ENCODE measurements at regions not wholly inside any gene's neighbourhood (a gene's known extent, or its start where the extent isn't known, plus 50 kb on each side); places are given as distances from the start of the nearest gene placed in this dataset.

DNA sequence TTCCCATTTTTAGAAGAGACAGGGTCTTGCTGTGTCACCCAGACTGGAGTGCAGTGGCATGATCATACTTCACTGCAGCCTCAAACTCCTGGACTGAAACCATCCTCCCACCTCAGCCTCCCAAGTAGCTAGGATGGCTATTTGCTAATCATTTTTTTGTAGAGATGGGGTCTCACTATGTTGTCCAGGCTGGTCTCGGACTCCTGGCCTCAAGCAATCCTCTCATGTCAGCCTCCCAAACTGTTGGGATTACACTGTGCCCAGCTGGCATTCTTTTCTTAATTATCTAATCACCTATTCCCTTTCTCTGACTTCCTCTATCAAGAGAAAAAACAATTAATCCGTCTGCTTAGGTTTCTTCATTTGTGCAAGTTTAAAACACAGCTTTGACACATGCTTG, 172.5 kb upstream of the TRIM24 start:
- Histone ChIP-seq H3K9me3 (peaks cover 0 to 18% (median 3%) of the 10 kb centered on the region in 12 donors), H3K4me3 (no peak overlapping the region), H3K4me1 (no peaks in the 10 kb centered on the region), H3K27ac (no peak overlapping the region), H3K27me3 (no peaks in the 10 kb centered on the region), H3K36me3 (no peaks in the 10 kb centered on the region)
- WGBS, 4 donors, result 53 to 70% (median 70%) methylated on average over 2 of the region's 2 CpGs
- intact Hi-C loops (cut with DNase I), result no loop called here
- ATAC-seq, result no peak
- no peak for DNase-seq
- TF ChIP-seq, protein P1, sequence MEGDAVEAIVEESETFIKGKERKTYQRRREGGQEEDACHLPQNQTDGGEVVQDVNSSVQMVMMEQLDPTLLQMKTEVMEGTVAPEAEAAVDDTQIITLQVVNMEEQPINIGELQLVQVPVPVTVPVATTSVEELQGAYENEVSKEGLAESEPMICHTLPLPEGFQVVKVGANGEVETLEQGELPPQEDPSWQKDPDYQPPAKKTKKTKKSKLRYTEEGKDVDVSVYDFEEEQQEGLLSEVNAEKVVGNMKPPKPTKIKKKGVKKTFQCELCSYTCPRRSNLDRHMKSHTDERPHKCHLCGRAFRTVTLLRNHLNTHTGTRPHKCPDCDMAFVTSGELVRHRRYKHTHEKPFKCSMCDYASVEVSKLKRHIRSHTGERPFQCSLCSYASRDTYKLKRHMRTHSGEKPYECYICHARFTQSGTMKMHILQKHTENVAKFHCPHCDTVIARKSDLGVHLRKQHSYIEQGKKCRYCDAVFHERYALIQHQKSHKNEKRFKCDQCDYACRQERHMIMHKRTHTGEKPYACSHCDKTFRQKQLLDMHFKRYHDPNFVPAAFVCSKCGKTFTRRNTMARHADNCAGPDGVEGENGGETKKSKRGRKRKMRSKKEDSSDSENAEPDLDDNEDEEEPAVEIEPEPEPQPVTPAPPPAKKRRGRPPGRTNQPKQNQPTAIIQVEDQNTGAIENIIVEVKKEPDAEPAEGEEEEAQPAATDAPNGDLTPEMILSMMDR (IDR thresholded peaks at IDR 0.05), result no peak
- TF ChIP-seq POLR2A (IDR thresholded peaks at IDR 0.05), result no peak

DNA sequence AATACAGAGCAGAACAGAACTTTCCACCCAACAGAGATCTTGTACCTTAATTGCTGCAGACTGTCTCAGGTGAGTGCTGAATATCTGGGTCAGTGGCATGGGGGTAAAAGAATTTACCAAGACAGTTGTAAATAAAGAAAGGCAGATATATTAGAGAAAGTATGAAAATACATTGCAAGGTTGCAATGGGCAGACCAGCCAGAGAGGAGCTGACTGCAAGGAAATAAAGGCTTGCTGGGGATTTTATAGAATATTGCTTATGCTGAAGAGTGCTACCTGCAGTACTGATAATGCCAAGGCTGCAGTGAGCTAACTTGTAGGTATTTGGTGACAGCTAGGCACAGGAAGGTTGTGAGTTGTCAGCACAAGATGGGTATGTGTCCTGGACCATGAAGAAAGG, 171.0 kb upstream of the TRIM24 start:
- H3K4me1 ChIP-seq, result peaks cover 0 to 2% (median 0%) of the 10 kb centered on the region in 12 donors
- intact Hi-C loops (cut with DNase I), result no loop called here
- H3K36me3 ChIP-seq, result no peaks in the 10 kb centered on the region
- DNase-seq (no peak), ATAC-seq (no peak)
- H3K9me3 ChIP-seq, result peaks cover 0 to 18% (median 3%) of the 10 kb centered on the region in 12 donors
- no peak overlapping the region for H3K4me3 ChIP-seq
- H3K27me3 ChIP-seq, result no peaks in the 10 kb centered on the region
- TF ChIP-seq, protein P1 (IDR thresholded peaks at IDR 0.05), result no peak
- no peak for TF ChIP-seq POLR2A (IDR thresholded peaks at IDR 0.05)
- no peak overlapping the region for H3K27ac ChIP-seq

DNA sequence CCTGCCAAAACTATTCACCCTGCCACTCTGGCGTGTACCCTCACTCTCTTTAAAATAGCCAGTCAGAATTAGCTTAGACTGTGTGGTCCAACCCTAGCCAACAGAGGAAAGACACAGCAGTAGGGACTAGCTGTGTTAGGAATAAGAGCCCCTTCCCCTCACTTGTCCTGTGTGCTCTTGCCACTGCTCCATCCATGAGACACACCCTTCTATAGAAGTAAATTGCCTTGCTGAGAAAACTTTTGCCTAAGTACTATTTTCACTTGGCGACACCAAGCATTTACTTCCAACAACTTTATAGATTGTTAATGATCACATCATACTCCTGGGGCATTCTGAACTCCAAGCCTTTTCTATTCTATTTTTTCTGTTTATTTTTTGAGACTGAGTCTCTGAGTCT, 170.2 kb upstream of the TRIM24 start:
- ATAC-seq (no peak), DNase-seq (no peak)
- intact Hi-C loops (cut with DNase I), result no loop called here
- no peak overlapping the region for H3K27ac ChIP-seq
- H3K4me3 ChIP-seq, result no peak overlapping the region
- H3K4me1 ChIP-seq, result peaks cover 0 to 8% (median 3%) of the 10 kb centered on the region in 12 donors
- H3K36me3 ChIP-seq, result no peaks in the 10 kb centered on the region
- H3K9me3 ChIP-seq, result peaks cover 0 to 18% (median 3%) of the 10 kb centered on the region in 12 donors
- H3K27me3 ChIP-seq, result no peaks in the 10 kb centered on the region
- WGBS, 4 donors, result 91 to 100% (median 95%) methylated on average over 2 of the region's 2 CpGs
- no peak for TF ChIP-seq POLR2A (IDR thresholded peaks at IDR 0.05)
- TF ChIP-seq, protein P1 (IDR thresholded peaks at IDR 0.05), result no peak

DNA sequence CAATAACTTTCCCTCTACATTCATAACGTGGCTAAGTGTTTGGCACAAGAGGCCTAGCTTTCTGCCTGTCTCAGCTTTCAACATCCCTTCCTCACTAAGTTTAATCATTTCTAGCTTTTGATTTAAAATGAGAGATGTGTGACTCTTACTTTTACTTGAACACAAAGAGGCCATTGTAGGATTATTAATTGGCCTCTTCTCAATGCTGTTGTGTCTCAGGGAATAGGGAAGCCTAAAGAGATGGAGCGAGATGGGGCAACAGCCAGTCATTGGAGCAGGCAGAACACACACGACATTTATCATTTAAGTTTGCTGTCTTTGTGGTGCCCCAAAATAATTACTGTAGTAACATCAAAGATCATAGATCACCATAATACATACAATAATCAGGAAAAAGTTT, 167.1 kb upstream of the TRIM24 start:
- Histone ChIP-seq H3K36me3 (no peaks in the 10 kb centered on the region), H3K4me3 (no peak overlapping the region), H3K9me3 (peaks cover 0 to 18% (median 3%) of the 10 kb centered on the region in 12 donors), H3K27me3 (no peaks in the 10 kb centered on the region), H3K4me1 (peaks cover 0 to 13% (median 4%) of the 10 kb centered on the region in 12 donors), H3K27ac (no peak overlapping the region)
- DNase-seq (no peak), ATAC-seq (no peak)
- intact Hi-C loops (cut with DNase I), result no loop called here
- TF ChIP-seq, protein P1 (IDR thresholded peaks at IDR 0.05), result no peak
- TF ChIP-seq POLR2A (IDR thresholded peaks at IDR 0.05), result no peak
- WGBS, 4 donors, result 80 to 86% (median 83%) methylated on average over 3 of the region's 3 CpGs
